ENCODE measurements at regions not wholly inside any gene's neighbourhood (a gene's known extent, or its start where the extent isn't known, plus 50 kb on each side); places are given as distances from the start of the nearest gene placed in this dataset.

DNA sequence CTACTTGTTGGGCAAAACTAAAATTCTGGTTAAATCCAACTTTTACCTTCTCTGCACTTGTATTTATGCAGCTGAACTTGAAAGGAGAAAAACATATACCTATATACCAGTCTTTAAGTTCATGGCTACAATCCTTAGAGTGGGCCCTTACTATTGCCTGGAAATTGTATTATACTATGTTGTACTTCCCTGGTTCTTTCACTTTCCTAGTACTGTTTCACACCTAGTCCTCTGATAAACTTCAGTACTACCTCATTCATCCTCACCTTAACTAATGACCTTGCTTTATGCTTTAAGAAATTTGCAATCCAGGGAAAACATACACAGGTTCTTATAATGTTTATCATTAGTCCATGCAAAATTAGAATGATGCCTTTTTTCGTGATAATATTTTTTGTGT lies 103.8 kb downstream of the HAUS1 start:
- Histone ChIP-seq H3K9me2 (ENCODE audit: insufficient read depth) (no peaks in the 10 kb centered on the region), H4K20me1 (ENCODE audit: insufficient read depth) (peaks cover 12% of the 10 kb centered on the region), H3K27me3 (ENCODE audit: insufficient read depth, low read depth) (no peaks in the 10 kb centered on the region), H3K27ac (no peak overlapping the region), H3K4me1 (replicated peaks; ENCODE audit: insufficient read depth) (peaks cover 16% of the 10 kb centered on the region), H3K79me2 (ENCODE audit: low read depth) (peaks cover 65% of the 10 kb centered on the region), H3K36me3 (ENCODE audit: low read depth) (no peaks in the 10 kb centered on the region; the same call in 1 of the 2 replicates), H3K9me3 (ENCODE audit: insufficient read depth, low read depth) (no peaks in the 10 kb centered on the region), H3K4me2 (no peak overlapping the region), H2AFZ (no peak overlapping the region), H3K4me3 (no peak overlapping the region), H3F3A (ENCODE audit: insufficient read depth, low read depth) (peaks cover 18% of the 10 kb centered on the region)
- intact Hi-C loops (cut with micrococcal nuclease; ENCODE audit: unreplicated experiment) = no loop called here
- no peak for DNase-seq
- BruUV-seq (replicated peaks) = no TSS peak
- TF ChIP-seq, protein P1, sequence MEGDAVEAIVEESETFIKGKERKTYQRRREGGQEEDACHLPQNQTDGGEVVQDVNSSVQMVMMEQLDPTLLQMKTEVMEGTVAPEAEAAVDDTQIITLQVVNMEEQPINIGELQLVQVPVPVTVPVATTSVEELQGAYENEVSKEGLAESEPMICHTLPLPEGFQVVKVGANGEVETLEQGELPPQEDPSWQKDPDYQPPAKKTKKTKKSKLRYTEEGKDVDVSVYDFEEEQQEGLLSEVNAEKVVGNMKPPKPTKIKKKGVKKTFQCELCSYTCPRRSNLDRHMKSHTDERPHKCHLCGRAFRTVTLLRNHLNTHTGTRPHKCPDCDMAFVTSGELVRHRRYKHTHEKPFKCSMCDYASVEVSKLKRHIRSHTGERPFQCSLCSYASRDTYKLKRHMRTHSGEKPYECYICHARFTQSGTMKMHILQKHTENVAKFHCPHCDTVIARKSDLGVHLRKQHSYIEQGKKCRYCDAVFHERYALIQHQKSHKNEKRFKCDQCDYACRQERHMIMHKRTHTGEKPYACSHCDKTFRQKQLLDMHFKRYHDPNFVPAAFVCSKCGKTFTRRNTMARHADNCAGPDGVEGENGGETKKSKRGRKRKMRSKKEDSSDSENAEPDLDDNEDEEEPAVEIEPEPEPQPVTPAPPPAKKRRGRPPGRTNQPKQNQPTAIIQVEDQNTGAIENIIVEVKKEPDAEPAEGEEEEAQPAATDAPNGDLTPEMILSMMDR (conservative IDR thresholded peaks at IDR 0.05) = no peak
- no peak for TF ChIP-seq EZH2 (IDR thresholded peaks at IDR 0.05; ENCODE audit: low read depth)
- POLR2A ChIA-PET (ENCODE audit: unreplicated experiment) = no interaction called here
- CTCF ChIA-PET = no interaction called here

DNA sequence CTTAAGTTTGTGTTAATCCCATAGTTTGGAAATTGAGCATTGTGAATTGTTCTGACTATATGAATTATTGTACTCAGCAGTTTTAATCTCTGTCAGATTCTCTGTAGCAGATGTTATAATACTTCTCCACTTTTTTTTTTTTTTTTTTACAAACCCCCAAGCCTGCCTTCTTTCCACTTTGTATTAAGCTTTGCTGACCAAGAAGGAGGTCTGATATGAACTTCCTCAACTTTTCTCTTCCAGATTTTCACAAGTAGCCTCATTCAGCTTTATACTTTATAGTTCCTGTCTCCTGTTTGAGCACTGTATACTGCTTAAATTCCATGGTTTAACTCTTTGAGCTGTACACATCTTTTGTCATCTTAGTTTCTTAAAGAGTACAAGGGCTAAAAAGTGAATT lies 105.0 kb downstream of the HAUS1 start:
- Histone ChIP-seq H3K27me3 (ENCODE audit: insufficient read depth, low read depth) (no peaks in the 10 kb centered on the region), H3K9me3 (ENCODE audit: insufficient read depth, low read depth) (no peaks in the 10 kb centered on the region), H3K4me1 (replicated peaks; ENCODE audit: insufficient read depth) (peaks cover 16% of the 10 kb centered on the region), H3F3A (ENCODE audit: insufficient read depth, low read depth) (peaks cover 20% of the 10 kb centered on the region), H2AFZ (no peak overlapping the region), H3K79me2 (ENCODE audit: low read depth) (peaks cover 63% of the 10 kb centered on the region), H3K27ac (no peak overlapping the region), H3K36me3 (ENCODE audit: low read depth) (no peaks in the 10 kb centered on the region; the same call in 1 of the 2 replicates), H3K9me2 (ENCODE audit: insufficient read depth) (no peaks in the 10 kb centered on the region), H4K20me1 (ENCODE audit: insufficient read depth) (peaks cover 14% of the 10 kb centered on the region), H3K4me2 (no peak overlapping the region), H3K4me3 (no peak overlapping the region)
- CTCF ChIA-PET = no interaction called here
- TF ChIP-seq, protein P1 (conservative IDR thresholded peaks at IDR 0.05) = no peak
- no peak for TF ChIP-seq EZH2 (IDR thresholded peaks at IDR 0.05; ENCODE audit: low read depth)
- BruUV-seq (replicated peaks) = no TSS peak
- POLR2A ChIA-PET (ENCODE audit: unreplicated experiment) = no interaction called here
- DNase-seq = no peak
- intact Hi-C loops (cut with micrococcal nuclease; ENCODE audit: unreplicated experiment) = no loop called here

DNA sequence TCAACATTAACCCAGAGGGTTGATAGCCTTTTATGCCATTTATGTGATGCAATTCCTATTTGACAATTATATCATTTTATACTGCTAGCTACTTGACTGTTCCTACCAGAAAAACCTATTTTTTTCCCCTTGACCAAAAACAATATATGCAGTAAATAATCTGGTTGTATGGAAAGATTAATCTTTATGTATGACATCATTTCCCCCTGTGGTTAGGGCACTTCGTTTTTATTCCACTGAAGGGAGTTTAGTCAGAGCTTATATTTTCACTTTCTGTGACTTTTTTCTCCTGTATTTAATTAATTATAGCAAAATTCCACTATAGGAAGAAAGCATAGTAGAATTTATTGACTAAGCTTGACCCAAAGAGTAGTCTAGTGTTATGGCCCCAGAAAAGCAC lies 107.6 kb downstream of the HAUS1 start:
- Histone ChIP-seq H3F3A (ENCODE audit: insufficient read depth, low read depth) (peaks cover 18% of the 10 kb centered on the region), H3K36me3 (ENCODE audit: low read depth) (no peaks in the 10 kb centered on the region; the same call in 1 of the 2 replicates), H2AFZ (no peak overlapping the region), H3K27ac (peak overlapping the region; percentile 17; the same call in 1 of the 2 replicates), H3K9me2 (ENCODE audit: insufficient read depth) (no peaks in the 10 kb centered on the region), H4K20me1 (ENCODE audit: insufficient read depth) (peaks cover 18% of the 10 kb centered on the region), H3K4me3 (no peak overlapping the region), H3K4me1 (replicated peaks; ENCODE audit: insufficient read depth) (peaks cover 16% of the 10 kb centered on the region), H3K9me3 (ENCODE audit: insufficient read depth, low read depth) (no peaks in the 10 kb centered on the region), H3K4me2 (no peak overlapping the region), H3K79me2 (ENCODE audit: low read depth) (peaks cover 50% of the 10 kb centered on the region), H3K27me3 (ENCODE audit: insufficient read depth, low read depth) (no peaks in the 10 kb centered on the region)
- ChIA-PET POLR2A (ENCODE audit: unreplicated experiment) (no interaction called here), CTCF (interaction anchor here (2.6 kb wide), 1 partner anchor 38 kb away, joined by 10 read pairs; a partner anchor contains a TSS)
- DNase-seq = no peak
- no TSS peak for BruUV-seq (replicated peaks)
- TF ChIP-seq, protein P1 (conservative IDR thresholded peaks at IDR 0.05) = no peak
- TF ChIP-seq EZH2 (IDR thresholded peaks at IDR 0.05; ENCODE audit: low read depth) = no peak
- intact Hi-C loops (cut with micrococcal nuclease; ENCODE audit: unreplicated experiment) = loop anchor here (2.0 kb wide), 1 partner anchor 63 kb away; no protein-coding TSS in a partner anchor
